ENCODE measurements at regions not wholly inside any gene's neighbourhood (a gene's known extent, or its start where the extent isn't known, plus 50 kb on each side); places are given as distances from the start of the nearest gene placed in this dataset.
A peak's percentile ranks its signal among the peaks of the same experiment; 100 is the strongest.
"Not testable (repeated sequence)": the region's sequence is repeated elsewhere in the genome, so short reads cannot be mapped to it uniquely, and the experiment has no call there.

DNA sequence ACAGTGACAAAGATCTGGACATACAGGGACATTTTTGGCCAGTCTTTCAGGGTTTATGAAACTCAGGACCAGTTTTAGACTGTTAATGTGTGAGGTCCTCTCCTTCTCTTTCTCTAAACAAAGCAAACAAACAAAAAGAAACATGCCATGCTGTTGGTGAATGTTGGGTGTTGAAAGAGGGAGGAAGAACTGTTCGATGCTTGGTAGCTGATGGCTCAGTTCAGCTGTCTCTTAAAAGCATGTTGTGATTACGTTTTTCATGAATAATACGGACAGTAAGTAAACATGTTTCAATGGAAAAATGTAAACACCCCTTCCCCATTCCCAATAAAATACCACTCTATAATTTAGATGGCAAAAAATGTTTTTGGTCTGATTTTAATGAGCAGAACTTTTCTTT lies 219.1 kb downstream of the SEC23IP start:
- no peak for DNase-seq (ENCODE audit: low spot score)

GRCh38 chr10:120112809-120113208 lies 220.3 kb downstream of the SEC23IP start:
- no peak for DNase-seq (ENCODE audit: low spot score)

GRCh38 chr10:120115959-120116358 lies 223.4 kb downstream of the SEC23IP start:
- DNase-seq (ENCODE audit: low spot score), result no peak

- DNase-seq (ENCODE audit: low spot score), result no peak
Observed at GRCh38 chr10:120121768-120122167, 229.2 kb downstream of the SEC23IP start.

DNA sequence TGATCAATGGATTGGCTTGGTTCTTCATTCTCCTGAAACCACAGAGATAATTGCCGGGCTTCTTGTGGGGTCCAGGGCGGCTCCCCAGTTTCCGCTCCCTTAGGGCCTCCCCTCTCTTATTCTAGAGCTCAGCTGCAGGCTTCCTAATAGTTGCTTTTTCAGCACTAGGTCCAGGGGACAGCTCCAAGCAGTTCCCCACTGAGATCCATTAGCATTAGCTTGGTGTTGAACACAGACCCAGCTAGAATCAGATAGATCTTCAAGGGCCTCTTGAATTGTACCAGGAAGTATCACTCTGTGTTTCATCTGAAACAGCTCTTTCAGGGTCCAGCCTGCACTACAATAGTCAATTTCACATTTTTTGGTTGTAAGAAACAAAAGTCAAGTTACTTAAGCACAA lies 238.7 kb downstream of the SEC23IP start:
- DNase-seq (ENCODE audit: low spot score), result peak; percentile 84

DNA sequence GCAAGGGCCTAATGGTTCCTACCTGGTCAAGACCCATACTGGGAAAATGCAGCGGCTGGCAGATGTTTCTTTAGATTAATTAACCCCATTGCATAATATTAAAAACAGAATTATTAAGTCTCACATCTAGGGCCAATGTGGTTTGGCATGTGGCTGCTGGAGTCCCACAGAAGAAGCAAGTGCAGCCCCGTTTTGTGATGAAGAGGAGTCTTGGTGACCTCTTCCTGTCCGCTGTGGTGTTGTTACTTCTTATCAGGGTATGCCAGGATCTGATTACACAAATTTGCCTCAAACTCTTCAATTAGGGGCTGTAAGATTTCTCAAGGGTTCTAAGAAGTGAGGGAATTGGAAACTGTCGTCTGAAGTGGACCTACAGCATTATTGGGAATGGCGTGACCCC lies 240.3 kb downstream of the SEC23IP start:
- DNase-seq (ENCODE audit: low spot score), result no peak

- no peak for DNase-seq (ENCODE audit: low spot score)
Observed at GRCh38 chr10:120138689-120139088, 246.2 kb downstream of the SEC23IP start.

- no peak for DNase-seq (ENCODE audit: low spot score)
Observed at GRCh38 chr10:120145107-120145506, 252.6 kb downstream of the SEC23IP start.

DNA sequence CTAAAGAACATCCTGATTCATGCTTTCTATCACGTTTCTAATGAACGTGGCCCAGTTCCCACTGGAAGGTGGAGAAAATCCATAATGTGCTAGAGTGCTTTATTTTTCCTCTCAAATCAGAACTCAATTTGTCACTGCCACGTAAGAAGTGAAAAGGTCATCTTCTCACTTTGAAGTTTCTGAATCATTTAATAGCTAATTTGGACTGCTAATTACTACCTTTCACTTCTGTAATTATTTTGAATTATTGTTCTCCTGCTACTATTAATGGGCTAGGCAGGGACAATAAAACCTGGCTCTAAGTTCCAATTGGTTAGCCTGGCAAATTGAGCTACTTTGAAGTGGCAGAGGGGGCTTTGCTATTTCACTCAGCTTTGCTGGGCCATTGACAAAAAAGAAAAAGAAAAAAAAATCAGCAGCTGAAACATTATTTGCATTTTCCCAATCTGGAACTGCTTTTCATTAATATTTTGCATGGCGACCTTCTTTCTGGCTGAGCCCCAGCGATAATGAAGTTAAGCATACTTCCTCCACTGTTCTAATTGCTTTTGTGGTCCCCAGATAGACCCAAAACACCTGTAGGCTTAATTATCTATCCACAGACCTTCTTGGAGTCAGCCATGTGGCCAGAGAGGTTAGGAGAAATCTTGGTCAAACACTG lies 264.2 kb downstream of the SEC23IP start:
- DNase-seq (ENCODE audit: low spot score), result no peak

DNA sequence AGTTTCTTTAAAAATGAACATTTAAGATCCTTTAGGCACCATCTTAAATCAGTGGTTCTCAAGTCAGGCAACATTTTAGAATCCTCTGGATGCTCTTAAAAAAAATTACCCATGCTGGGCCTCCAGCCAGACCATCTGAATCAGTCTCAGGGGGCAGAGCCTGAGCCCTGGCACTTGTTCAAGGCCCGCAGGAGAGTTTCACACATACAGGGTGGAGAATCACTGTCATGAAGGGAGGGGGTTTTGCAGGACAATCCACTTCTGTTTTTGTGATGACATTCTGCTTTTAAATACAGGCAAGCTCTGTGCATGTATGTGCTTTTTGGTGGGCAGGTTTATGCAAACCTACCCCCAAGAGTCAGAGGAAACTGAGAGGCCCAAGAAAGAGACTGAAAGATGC lies 268.6 kb downstream of the SEC23IP start:
- DNase-seq (ENCODE audit: low spot score), result no peak

- DNase-seq (ENCODE audit: low spot score), result no peak
Observed at GRCh38 chr10:120162471-120162870, 269.9 kb downstream of the SEC23IP start.

GRCh38 chr10:120172356-120172755 lies 279.8 kb downstream of the SEC23IP start:
- DNase-seq (ENCODE audit: low spot score), result no peak

GRCh38 chr10:120174491-120174890 lies 282.0 kb downstream of the SEC23IP start:
- DNase-seq (ENCODE audit: low spot score), result no peak

- DNase-seq (ENCODE audit: low spot score), result no peak
Observed at GRCh38 chr10:120177330-120177729, 279.7 kb upstream of the PLPP4 start.

- DNase-seq (ENCODE audit: low spot score), result no peak
Observed at GRCh38 chr10:120180160-120180559, 276.9 kb upstream of the PLPP4 start.

- DNase-seq (ENCODE audit: low spot score), result no peak
Observed at GRCh38 chr10:120181154-120181553, 275.9 kb upstream of the PLPP4 start.

- no peak for DNase-seq (ENCODE audit: low spot score)
Observed at GRCh38 chr10:120182431-120182830, 274.6 kb upstream of the PLPP4 start.

DNA sequence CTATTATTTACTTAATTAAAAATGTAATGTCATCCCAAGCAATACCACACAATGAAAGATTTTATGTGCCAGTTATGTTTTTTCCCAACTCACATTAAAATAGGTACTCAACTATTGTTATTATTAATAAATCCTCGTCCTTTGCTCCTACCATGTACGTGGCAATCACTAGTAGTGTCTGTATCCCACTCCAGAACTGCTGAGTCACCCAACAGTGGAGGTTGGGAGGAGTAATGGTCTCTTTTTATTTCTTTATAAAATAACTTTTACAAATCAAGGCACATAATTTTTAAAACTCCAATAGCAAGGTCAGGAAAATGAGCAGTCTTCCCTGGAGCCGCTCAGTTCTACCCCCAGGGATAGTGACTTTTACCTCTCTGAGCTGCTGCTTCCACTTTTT lies 273.5 kb upstream of the PLPP4 start:
- no peak for DNase-seq (ENCODE audit: low spot score)

DNA sequence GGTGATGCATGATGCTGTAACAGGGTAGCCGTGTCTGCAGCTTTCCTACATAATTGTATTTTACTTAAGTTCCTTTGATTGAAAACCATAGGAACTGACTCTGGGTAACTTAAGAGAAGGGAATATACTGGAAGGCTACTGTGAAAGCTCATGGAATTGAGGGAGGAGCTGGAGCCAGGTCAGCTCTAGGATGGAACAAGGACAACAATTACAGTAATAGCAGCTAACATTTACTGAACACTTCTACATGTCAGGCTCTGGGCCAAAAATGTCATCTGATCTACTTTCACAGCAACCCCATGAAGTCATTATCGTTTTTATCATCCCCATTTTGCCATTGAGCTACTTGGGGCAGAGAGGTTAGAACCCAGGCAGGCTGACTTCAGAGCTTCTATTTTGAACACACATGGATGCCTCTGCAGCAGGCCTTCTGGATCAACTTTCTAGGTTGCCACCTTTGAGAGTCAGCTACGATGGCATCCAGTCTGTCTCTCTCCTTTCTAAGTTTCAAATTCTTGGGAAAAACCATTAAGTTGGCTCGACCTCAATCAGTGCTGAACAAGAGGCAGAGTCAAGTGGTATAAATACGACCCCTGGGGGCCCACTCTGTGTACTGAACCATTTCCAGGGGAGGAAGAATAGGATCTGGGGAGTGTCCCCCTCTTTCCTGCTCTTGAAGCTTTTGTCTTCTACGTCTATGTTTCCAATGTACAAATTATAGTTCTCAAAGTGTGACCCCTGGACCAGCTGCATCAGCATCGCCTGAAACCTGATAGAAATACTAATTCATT lies 272.3 kb upstream of the PLPP4 start:
- peak; percentile 34 for DNase-seq (ENCODE audit: low spot score)

GRCh38 chr10:120186506-120186905 lies 270.5 kb upstream of the PLPP4 start:
- no peak for DNase-seq (ENCODE audit: low spot score)

DNA sequence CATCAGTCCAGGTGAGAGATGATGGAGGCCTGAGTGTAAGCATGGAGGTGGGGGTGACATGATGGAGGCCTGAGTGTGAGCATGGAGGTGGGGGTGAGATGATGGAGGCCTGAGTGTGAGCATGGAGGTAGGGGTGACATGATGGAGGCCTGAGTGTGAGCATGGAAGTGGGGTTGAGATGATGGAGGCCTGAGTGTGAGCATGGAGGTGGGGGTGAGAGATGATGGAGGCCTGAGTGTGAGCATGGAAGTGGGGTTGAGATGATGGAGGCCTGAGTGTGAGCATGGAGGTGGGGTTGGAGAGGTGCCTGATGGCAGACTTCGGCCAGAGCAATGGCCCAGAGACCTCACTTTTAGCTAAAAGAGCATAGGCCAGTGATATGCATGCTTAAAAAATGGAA lies 269.9 kb upstream of the PLPP4 start:
- DNase-seq (ENCODE audit: low spot score), result not testable (repeated sequence)

DNA sequence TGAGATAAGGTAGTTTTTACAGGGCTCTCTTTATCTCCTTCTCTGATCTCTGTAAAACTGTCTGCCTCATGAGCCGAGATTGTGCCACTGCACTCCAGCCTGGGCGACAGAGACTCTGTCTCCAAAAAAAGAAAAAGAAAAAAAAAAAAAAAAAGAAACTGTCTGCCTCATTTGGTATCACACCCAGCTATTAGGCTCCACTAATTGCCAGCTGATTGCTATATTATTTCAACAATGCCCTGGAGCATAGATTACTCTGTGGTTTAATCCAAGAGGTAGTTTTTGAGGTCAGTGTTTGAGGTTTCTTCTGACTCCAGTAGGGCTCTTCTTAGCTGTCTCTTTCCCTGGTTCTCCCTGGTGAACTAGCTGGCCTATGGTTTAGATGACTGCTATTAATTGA lies 268.1 kb upstream of the PLPP4 start:
- DNase-seq (ENCODE audit: low spot score), result no peak

DNA sequence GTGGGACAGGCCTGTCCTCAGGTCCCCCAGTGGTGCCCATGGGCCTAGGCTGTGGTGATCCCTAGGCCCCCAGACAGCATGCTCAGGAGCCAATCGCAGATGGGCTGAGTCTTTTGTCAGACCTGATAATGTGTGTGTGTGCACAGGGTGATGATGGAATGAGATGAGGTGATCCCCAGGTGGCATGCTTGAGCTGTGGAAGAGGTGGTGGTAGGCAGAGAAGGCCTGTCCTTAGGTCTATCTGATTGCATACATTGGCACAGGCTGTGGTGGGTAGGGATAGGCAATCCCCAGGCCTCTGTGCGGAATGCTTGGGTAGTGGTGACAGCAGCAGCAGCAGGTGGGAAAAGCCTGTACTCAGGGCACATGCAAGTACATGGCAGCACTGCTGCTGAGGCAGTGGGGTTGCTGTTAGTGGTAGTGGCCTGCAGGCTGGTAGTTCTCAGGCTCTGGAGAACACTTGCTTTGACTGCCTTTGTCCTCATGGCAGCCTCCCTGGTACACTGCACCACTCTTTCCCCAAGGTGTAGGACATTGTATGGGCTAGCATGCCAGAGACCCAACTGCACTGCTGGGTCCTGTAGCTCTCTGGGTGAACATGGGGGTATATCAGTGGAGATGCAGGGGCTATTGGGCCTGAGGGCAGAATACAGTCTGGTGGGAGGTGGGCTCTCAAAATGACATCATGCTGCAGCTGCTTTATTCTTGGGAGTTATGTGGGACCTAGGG lies 260.9 kb upstream of the PLPP4 start:
- no peak for DNase-seq (ENCODE audit: low spot score)

All from iPS-NIHi11 (cell line).